Heart right ventricle (tissue), 16 donors: ENCODE measurements at regions not wholly inside any gene's neighbourhood (a gene's known extent, or its start where the extent isn't known, plus 50 kb on each side); places are given as distances from the start of the nearest gene placed in this dataset.

Source experiments
- ATAC-seq, 8 donors: fragments of 200-7000 bp; cut with Tn5 transposase; one replicate each; pipeline ENCODE4 v1.9.1; 2020; ENCODE audit warnings: mild to moderate bottlenecking in 8 of 8, moderate library complexity in 8 of 8, moderate number of reproducible peaks in 1 of 8
- DNase-seq, 2 donors: peaks; one replicate each; pipeline ENCODE4 v3.0.0-alpha.2; 2020
- H3K27ac ChIP-seq, 10 donors: fragments of 200-600 bp; sonication (generic) in 2 of 10; one replicate each; pipeline versions ENCODE4 v1.5.0 to v1.8.0; 2020 to 2022; ENCODE audit warnings: mild to moderate bottlenecking in 3 of 10
- H3K27me3 ChIP-seq, 7 donors: fragments of 200-600 bp; one replicate each; pipeline ENCODE4 v1.8.0; 2021 to 2022; ENCODE audit warnings: mild to moderate bottlenecking in 2 of 7
- H3K36me3 ChIP-seq, 9 donors: fragments of 200-600 bp; sonication (generic) in 1 of 9; one replicate each; pipeline versions ENCODE4 v1.5.0 to v1.8.0; 2020 to 2022; ENCODE audit warnings: mild to moderate bottlenecking in 2 of 9
- H3K4me1 ChIP-seq, 9 donors: fragments of 200-600 bp; sonication (generic) in 1 of 9; one replicate each; pipeline versions ENCODE4 v1.5.0 to v1.8.0; 2020 to 2022; ENCODE audit warnings: mild to moderate bottlenecking in 4 of 9
- H3K4me3 ChIP-seq, 10 donors: fragments of 200-600 bp; sonication (generic) in 2 of 10; one replicate each; pipeline versions ENCODE4 v1.5.0 to v1.8.0; 2020 to 2022; ENCODE audit warnings: mild to moderate bottlenecking in 7 of 10, moderate library complexity in 2 of 10
- H3K9me3 ChIP-seq, 11 donors: fragments of 200-600 bp in 10 of 11; sonication (generic) in 2 of 11; one replicate each; pipeline versions ENCODE4 v1.5.0 to v1.8.0; 2013 to 2022; ENCODE audit warnings: mild to moderate bottlenecking in 2 of 11, control low read depth in 1 of 11, moderate library complexity in 1 of 11
- WGBS, 2 donors: extraction: QIAGEN DNeasy Blood & Tissue Kit; methylation state at CpG; one replicate each; pipeline ENCODE4 v1.1.7; 2013; ENCODE audit warnings: inconsistent platforms in 1 of 2; 5-methylcytosine and 5-hydroxymethylcytosine counted together
- intact Hi-C, 10 donors: fragments of 100-400 bp; cut with DNase I; formaldehyde crosslinking; loops; one replicate each; pipeline versions ENCODE4 v1.11.1 to v1.14.2; 2022
- TF ChIP-seq, protein P1 (sequence below), 9 donors: fragments of 200-600 bp; sonication (generic) in 2 of 9; IDR thresholded peaks; one replicate each; pipeline versions ENCODE4 v1.5.0 to v1.8.0; 2021 to 2022; ENCODE audit warnings: antibody characterized with exemption in 9 of 9, mild to moderate bottlenecking in 5 of 9, moderate library complexity in 1 of 9
- donor health status: Arrhythmogenic right ventricular cardiomyopathy.
- donor health status: ischemic (EF 13 %, LVEDD 7.1; RV severe dilation, severe dysfunction).
- donor health status: healthy with polysubstance abuse.
- donor health status: DM: no; HTN: yes; CAD: no.
- donor health status: DM: no; HTN: no; CAD: no.
- donor health status: ischemic (EF 25% LVEDD 6.9; RV normal size, moderate dysfunction).
- donor health status: ischemic (EF 25% LVEDD 5.7; RV mildly dilated, moderate dysfunction).
- donor health status: healthy.
- donor health status: DM: yes; HTN: yes; CAD: no.
- donor health status: Ischemic cardiomyopathy.
- donor health status: ischemic (EF 35%, LVEDD 5.7; RV mildly dilated, moderate dysfunction).
- donor health status: nonischemic (EF 11% LVEDD 7.7; RV severe dilation, severe dysfunction).
- donor health status: DM: yes; HTN: yes; CAD: no.
- donor health status: PGD.
- donor health status: ischemic (EF 29% LVEDD 5.4; RV normal size, mild dysfunction).
- donor health status: nonischemic (EF 23%, LVEDD 6.1; RV moderate dilation, normal function).

DNA sequence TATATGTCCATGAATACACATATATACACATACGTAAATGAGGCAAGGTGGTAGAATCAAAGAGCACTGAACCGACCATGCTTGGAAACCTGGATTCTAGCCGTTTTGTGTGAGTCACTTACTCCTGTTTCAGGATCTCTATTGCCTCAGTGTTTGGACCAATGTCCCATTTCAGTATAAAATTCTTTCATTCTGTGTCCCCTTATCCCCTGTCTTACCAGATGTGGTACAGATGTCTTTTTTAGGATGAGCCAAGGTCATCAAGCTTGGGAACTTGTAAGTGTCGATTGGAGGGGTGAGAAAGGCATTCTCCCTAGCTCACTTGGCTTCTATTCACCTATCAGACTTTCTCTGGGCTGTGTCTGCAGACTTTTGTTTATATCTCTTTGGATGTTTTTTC is 139.9 kb upstream of the CHL1 start:
- ATAC-seq, result no peak
- DNase-seq, result no peak
- H3K36me3 ChIP-seq, result no peaks in the 10 kb centered on the region
- H3K4me3 ChIP-seq, result no peak overlapping the region
- H3K4me1 ChIP-seq, result no peaks in the 10 kb centered on the region
- intact Hi-C loops, result no loop called here
- no peak overlapping the region for H3K27ac ChIP-seq
- WGBS, 2 donors, result 68 to 69% methylated on average over 4 of the region's 4 CpGs
- H3K9me3 ChIP-seq, result peaks cover 0 to 2% (median 0%) of the 10 kb centered on the region in 11 donors
- TF ChIP-seq, protein P1, sequence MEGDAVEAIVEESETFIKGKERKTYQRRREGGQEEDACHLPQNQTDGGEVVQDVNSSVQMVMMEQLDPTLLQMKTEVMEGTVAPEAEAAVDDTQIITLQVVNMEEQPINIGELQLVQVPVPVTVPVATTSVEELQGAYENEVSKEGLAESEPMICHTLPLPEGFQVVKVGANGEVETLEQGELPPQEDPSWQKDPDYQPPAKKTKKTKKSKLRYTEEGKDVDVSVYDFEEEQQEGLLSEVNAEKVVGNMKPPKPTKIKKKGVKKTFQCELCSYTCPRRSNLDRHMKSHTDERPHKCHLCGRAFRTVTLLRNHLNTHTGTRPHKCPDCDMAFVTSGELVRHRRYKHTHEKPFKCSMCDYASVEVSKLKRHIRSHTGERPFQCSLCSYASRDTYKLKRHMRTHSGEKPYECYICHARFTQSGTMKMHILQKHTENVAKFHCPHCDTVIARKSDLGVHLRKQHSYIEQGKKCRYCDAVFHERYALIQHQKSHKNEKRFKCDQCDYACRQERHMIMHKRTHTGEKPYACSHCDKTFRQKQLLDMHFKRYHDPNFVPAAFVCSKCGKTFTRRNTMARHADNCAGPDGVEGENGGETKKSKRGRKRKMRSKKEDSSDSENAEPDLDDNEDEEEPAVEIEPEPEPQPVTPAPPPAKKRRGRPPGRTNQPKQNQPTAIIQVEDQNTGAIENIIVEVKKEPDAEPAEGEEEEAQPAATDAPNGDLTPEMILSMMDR (IDR thresholded peaks at IDR 0.05), result no peak
- H3K27me3 ChIP-seq, result no peaks in the 10 kb centered on the region

DNA sequence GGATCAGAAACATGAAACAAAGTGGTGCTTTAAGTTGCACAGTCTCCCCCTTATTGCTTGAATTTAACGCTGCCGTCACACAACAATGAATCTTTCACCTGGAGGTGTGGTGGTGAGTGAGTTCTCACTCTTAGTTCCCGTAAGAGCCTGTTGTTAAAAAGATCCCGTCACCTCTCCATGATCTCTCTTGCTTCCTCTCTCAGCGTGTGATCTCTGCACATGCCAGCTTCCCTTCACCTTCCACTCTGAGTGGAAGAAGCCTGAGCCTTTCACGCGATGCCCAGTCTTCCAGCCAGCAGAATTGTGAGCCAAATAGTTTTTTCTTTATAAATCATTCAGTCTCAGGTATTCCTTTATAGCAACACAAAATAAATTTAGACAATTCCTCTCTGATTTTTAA is 136.7 kb upstream of the CHL1 start:
- Histone ChIP-seq H3K9me3 (no peaks in the 10 kb centered on the region), H3K27me3 (no peaks in the 10 kb centered on the region), H3K27ac (no peak overlapping the region), H3K36me3 (no peaks in the 10 kb centered on the region), H3K4me3 (no peak overlapping the region), H3K4me1 (no peaks in the 10 kb centered on the region)
- 68 to 71% methylated on average over 7 of the region's 7 CpGs for WGBS, 2 donors
- DNase-seq, result no peak
- TF ChIP-seq, protein P1 (IDR thresholded peaks at IDR 0.05), result no peak
- ATAC-seq, result no peak
- intact Hi-C loops, result no loop called here

DNA sequence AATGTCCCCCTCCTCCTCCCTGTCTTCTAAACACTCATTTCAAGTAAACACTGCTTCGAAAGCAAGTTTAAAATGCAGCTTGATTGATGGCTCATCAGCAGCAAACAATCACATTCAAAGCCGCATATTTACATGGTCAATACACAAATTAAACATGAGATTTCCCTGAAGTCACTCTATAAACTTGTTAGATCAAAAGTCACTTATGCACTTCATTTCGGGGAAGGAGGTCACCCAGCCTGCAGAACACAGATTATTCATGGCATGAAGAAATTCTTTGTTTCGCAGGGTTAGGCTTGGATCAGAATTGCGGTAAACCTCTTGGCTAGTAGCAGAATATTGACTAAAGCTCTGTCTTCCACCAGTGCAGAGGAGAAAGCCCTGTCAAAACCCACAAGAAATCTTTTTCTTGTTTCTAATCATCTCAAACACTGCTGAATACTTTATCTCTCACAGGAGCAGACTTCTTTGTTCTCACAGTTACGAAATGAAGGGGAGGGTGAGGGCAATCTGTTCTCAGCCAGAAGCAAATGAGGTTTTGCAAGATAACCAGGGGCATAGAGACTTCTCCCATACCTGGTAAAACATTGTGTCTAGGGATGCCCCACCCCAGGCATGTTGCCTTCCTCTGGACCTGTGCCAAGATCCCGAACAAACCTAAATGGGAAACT is 133.3 kb upstream of the CHL1 start:
- 61 to 63% methylated on average over 7 of the region's 7 CpGs for WGBS, 2 donors
- Histone ChIP-seq H3K4me3 (no peak overlapping the region), H3K4me1 (no peaks in the 10 kb centered on the region), H3K9me3 (no peaks in the 10 kb centered on the region), H3K36me3 (no peaks in the 10 kb centered on the region), H3K27me3 (no peaks in the 10 kb centered on the region), H3K27ac (no peak overlapping the region)
- ATAC-seq (peak in 1 of 8 donors; percentile 37), DNase-seq (no peak)
- intact Hi-C loops, result no loop called here
- TF ChIP-seq, protein P1 (IDR thresholded peaks at IDR 0.05), result no peak

DNA sequence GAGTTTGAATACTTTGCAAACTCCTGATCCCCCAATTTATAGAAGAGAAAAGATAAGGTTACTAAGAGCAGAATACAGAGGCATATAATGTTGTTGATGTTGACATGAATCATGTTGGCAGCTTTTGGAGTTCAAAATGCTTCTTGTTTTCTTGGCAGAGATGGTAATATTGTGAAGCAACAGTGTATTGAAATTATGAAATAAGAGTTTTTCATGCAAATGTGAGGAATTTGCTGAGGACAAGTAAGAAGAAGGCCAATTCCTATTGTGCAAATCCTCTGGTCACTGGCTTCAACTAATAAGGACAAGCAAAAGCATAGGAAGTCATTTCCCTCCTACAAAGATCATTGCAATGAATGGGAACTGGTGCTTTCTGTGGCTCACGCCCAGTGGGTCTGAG is 126.9 kb upstream of the CHL1 start:
- Histone ChIP-seq H3K27ac (peak overlapping the region in 1 of 10 donors; percentile 19), H3K9me3 (no peaks in the 10 kb centered on the region), H3K4me1 (peaks cover 0 to 5% (median 0%) of the 10 kb centered on the region in 9 donors), H3K4me3 (no peak overlapping the region), H3K27me3 (no peaks in the 10 kb centered on the region), H3K36me3 (no peaks in the 10 kb centered on the region)
- no peak for DNase-seq
- ATAC-seq, result peak in 1 of 8 donors; percentile 78
- WGBS, 2 donors, result 43 to 55% methylated on average over 1 of the region's 1 CpG
- intact Hi-C loops, result no loop called here
- TF ChIP-seq, protein P1 (IDR thresholded peaks at IDR 0.05), result no peak
